Inflammatory macrophage (primary cell): ENCODE measurements at regions not wholly inside any gene's neighbourhood (a gene's known extent, or its start where the extent isn't known, plus 50 kb on each side); places are given as distances from the start of the nearest gene placed in this dataset.

Experiments used
- DNase-seq, 2 donors: peaks; one replicate each; pipeline ENCODE4 v3.0.0-alpha.2; 2020 to 2022

DNA sequence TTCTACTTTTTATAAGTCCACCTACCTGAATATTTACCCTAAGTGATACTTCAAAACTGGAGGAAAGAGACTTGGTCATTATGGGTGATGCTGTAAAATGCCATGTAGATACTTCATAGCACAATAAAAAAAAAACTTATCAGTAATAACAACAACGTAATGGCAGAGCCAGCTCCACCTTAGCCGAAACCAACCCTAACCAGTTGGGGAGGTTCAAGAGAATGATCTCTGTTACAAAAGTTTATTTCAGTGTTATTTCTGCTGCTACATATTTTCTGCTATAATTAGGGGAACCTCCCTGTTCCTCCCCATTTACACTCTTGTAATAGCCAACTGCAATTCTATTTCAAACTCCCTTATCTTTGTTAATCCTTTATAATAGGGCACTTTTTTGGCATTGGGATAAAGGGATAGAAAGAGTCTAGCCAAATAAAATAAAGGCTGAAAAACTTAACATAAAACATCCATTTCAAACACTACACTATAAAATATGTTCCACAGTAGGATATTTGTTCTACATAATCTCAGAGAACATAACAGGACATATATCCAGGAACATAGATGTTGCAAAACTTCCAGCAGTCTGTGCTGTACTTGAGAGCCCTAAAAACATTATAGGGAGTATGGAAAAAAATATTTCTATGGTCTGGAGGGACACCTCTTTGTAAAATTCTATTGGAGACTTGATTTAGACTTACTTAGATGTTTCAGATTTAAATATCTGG, 138.7 kb upstream of the POF1B start:
- no peak for DNase-seq

DNA sequence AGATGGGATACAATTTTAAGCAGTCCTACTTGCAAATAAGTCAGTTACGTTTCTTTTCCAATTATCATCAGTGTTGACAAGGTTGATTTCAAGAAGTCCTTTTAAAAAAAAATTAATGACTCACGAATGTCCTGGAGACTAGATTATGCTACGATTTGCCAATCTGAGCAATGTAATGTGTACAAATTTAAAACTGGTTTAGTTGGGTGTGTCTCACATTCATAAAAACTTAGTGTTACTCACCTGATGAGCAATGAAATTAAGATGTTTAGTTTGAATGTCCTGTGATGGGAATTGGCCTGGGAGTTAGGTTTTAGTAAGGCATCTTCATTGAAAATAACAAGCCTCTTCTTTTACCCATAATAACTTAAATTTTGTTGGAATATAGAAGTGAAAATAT, 136.7 kb upstream of the POF1B start:
- no peak for DNase-seq

DNA sequence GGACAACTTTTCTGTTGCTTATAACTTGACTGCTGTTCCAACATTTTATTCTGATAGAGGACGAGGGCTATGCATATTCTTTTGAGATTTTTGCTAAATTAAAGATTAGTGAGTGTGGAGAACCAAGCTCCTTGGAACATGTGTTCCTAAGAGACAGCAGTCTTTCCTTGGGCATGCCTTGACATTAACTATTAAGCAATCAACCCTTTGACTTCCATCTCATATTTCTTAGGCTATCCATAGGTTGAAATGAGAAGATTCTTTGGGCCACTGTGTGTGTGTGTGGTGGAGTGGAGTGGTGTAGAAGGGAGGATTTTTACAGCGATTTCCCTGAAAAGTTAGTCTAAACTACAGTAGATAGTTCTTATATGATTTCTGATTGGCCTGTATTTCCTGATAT, 127.4 kb upstream of the POF1B start:
- no peak for DNase-seq

DNA sequence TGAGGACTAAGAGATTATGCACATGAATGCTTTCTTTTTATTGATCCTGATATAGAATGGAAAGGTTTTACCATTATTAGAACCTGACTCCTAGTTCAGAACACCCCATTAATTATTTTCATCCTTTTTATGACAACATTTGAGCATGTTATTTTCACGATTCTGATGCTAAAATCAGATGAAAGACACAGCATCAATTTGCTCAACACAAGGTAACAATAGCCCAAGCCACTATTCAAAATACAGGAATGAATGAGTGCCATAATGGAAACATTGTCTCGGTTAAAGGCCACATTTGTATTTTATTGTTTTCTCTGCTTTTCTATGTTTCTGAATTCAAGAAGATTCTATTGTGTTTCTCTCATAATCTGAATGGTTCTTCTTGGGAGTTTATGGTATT, 126.3 kb upstream of the POF1B start:
- DNase-seq = no peak

- DNase-seq = no peak
Measured at GRCh38 chrX:85504381-85504780, 124.9 kb upstream of the POF1B start.

- DNase-seq = no peak
Measured at GRCh38 chrX:85503258-85504158, 124.0 kb upstream of the POF1B start.

DNA sequence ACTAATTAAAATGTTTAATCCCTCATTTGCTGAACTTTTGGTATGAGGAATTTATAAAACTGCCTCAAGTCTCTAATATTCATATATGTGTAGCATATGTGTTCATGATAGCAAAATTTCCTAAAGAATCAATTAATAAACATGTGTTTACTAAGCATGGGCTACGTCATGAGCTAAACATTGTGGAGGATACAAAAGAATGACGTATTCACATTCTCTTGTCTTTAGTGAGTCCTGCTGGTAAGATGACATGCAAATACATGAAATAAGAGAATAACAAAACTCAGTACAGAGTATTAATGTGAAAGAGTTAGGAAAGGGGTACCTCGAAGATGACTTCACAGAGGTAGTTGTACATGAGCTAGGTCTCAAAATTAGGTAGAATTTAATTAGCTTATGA, 121.9 kb upstream of the POF1B start:
- no peak for DNase-seq

GRCh38 chrX:85499400-85499799, 119.9 kb upstream of the POF1B start:
- no peak for DNase-seq

DNA sequence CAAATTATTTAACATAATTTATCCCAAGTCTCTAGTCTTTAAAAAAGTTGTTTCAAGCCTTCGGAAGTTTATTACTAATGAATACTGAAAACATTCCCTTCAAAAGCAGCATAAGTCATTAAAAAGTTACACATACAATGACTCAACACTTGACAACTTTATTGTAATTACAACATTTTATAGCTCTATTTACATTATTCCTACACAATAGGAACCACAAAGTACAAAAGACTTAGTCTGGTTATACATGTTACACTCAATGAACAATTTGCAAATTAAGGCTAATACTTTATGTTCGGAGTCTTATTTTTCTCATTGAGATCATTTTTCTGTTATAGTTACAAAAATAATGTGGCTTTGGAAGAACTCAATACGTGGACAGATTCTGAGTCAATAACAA, 114.4 kb upstream of the POF1B start:
- no peak for DNase-seq

GRCh38 chrX:85454295-85454694, 74.8 kb upstream of the POF1B start:
- DNase-seq = no peak

GRCh38 chrX:85444613-85445012, 65.1 kb upstream of the POF1B start:
- no peak for DNase-seq
